Natural killer cell (primary cell): ENCODE measurements at regions not wholly inside any gene's neighbourhood (a gene's known extent, or its start where the extent isn't known, plus 50 kb on each side); places are given as distances from the start of the nearest gene placed in this dataset.

ENCODE experiments used
- ATAC-seq, 3 donors: fragments of 150-1000 bp in 2 of 3; fragments of 200-7000 bp in 1 of 3; cut with Tn5 transposase; 1 replicate in 1 of 3; 2 replicates in 2 of 3; pipeline ENCODE4 v1.10.0; 2021; ENCODE audit warnings: mild to moderate bottlenecking in 2 of 3, moderate library complexity in 2 of 3
- DNase-seq, 2 donors: peaks; one replicate each; pipeline versions ENCODE4 v3.0.0 to v3.0.0-alpha.2; 2013 to 2021; ENCODE audit warnings: mixed read lengths in 1 of 2
- H3K27ac ChIP-seq: one replicate; pipeline ENCODE4 v1.5.1; 2013; ENCODE audit warnings: mild to moderate bottlenecking, low read length
- H3K27me3 ChIP-seq: one replicate; pipeline ENCODE4 v1.6.1; 2013; ENCODE audit warnings: low read length; ENCODE audit not compliant: control insufficient read depth, insufficient read depth
- H3K36me3 ChIP-seq: one replicate; pipeline ENCODE4 v1.6.1; 2013; ENCODE audit warnings: low read length; ENCODE audit not compliant: control insufficient read depth, insufficient read depth
- H3K4me1 ChIP-seq: one replicate; pipeline ENCODE4 v1.6.1; 2013; ENCODE audit warnings: low read length; ENCODE audit not compliant: control insufficient read depth, insufficient read depth
- H3K4me3 ChIP-seq: one replicate; pipeline ENCODE4 v1.5.1; 2013; ENCODE audit warnings: low read length
- H3K9me3 ChIP-seq: one replicate; pipeline ENCODE4 v1.6.1; 2013; ENCODE audit warnings: low read length; ENCODE audit not compliant: control insufficient read depth, insufficient read depth
- H3K27ac Mint-ChIP-seq, 2 donors: one replicate each; pipeline ENCODE4 v1.8.0; 2022; ENCODE audit warnings: mild to moderate bottlenecking in 2 of 2, mixed read lengths in 2 of 2, moderate library complexity in 1 of 2
- H3K27me3 Mint-ChIP-seq, 2 donors: one replicate each; pipeline ENCODE4 v1.8.0; 2022; ENCODE audit warnings: low read depth in 2 of 2, mixed read lengths in 2 of 2
- H3K36me3 Mint-ChIP-seq: one replicate; pipeline ENCODE4 v1.8.0; 2022; ENCODE audit warnings: mixed read lengths
- H3K4me1 Mint-ChIP-seq, 2 donors: one replicate each; pipeline ENCODE4 v1.8.0; 2022; ENCODE audit warnings: mixed read lengths in 2 of 2
- H3K4me3 Mint-ChIP-seq: one replicate; pipeline ENCODE4 v1.8.0; 2022; ENCODE audit warnings: mild to moderate bottlenecking, moderate library complexity, mixed read lengths
- H3K9me3 Mint-ChIP-seq, 2 donors: one replicate each; pipeline ENCODE4 v1.8.0; 2022; ENCODE audit warnings: mixed read lengths in 2 of 2
- WGBS: methylation state at CpG from one replicate; pipeline ENCODE4 v1.1.7; 2013; ENCODE audit warnings: missing lambda C conversion rate; ENCODE audit not compliant: insufficient coverage; 5-methylcytosine and 5-hydroxymethylcytosine counted together
- intact Hi-C: fragments of 100-400 bp; cut with micrococcal nuclease; formaldehyde crosslinking; loops from one replicate; pipeline ENCODE4 v1.14.2; 2022
- TF ChIP-seq, protein P1 (sequence below): fragments of 200-600 bp; IDR thresholded peaks from one replicate; pipeline ENCODE4 v1.8.0; 2022; ENCODE audit warnings: antibody characterized with exemption

DNA sequence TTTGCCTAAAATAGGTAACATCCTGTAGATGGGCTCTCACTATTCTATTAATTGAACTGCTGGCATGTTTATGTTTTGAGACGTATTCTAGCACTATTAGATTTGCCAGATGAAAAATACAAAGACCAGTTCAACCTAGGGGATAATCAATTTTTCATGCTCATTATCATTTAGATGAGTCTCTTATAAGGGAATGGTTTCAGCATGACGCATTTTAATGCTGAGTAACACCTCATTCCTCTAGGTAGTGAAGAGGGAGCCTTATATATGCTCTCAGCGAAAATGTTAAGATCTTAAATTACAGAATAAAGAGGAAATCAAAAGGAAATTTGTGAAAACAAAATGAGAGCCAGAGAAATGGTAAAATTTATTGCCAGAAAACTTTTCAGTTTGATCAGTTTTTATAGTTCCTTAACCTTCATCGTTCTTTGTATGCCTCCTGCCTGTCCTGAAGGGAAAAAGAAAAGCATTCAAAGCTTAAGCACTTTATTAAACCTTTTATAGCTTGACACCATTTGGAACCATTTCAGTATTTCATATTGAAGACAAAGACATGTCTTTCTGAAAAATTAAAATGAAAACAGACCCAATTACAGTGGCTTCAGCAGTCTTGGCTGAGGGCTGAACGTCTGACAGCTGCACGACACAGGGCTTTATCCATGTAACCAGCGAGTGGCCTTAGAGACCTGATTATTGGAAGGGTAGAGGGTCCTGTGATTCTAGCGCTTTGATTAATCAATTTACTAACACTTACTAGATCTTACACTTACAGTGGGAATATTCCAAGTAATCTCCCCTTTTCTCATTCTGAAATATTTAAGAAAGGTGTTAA lies 112.8 kb downstream of the ADCYAP1 start:
- TF ChIP-seq, protein P1, sequence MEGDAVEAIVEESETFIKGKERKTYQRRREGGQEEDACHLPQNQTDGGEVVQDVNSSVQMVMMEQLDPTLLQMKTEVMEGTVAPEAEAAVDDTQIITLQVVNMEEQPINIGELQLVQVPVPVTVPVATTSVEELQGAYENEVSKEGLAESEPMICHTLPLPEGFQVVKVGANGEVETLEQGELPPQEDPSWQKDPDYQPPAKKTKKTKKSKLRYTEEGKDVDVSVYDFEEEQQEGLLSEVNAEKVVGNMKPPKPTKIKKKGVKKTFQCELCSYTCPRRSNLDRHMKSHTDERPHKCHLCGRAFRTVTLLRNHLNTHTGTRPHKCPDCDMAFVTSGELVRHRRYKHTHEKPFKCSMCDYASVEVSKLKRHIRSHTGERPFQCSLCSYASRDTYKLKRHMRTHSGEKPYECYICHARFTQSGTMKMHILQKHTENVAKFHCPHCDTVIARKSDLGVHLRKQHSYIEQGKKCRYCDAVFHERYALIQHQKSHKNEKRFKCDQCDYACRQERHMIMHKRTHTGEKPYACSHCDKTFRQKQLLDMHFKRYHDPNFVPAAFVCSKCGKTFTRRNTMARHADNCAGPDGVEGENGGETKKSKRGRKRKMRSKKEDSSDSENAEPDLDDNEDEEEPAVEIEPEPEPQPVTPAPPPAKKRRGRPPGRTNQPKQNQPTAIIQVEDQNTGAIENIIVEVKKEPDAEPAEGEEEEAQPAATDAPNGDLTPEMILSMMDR = no peak
- Mint-ChIP-seq H3K27ac (no peak overlapping the region), H3K9me3 (no peaks in the 10 kb centered on the region), H3K36me3 (no peaks in the 10 kb centered on the region), H3K27me3 (no peaks in the 10 kb centered on the region), H3K4me1 (no peaks in the 10 kb centered on the region), H3K4me3 (no peak overlapping the region)
- ATAC-seq (no peak), DNase-seq (no peak)
- Histone ChIP-seq H3K4me1 (no peaks in the 10 kb centered on the region), H3K4me3 (no peak overlapping the region), H3K36me3 (no peaks in the 10 kb centered on the region), H3K27me3 (no peaks in the 10 kb centered on the region), H3K27ac (no peak overlapping the region), H3K9me3 (no peaks in the 10 kb centered on the region)
- WGBS = 62% methylated on average over 1 of the region's 8 CpGs
- intact Hi-C loops = no loop called here

DNA sequence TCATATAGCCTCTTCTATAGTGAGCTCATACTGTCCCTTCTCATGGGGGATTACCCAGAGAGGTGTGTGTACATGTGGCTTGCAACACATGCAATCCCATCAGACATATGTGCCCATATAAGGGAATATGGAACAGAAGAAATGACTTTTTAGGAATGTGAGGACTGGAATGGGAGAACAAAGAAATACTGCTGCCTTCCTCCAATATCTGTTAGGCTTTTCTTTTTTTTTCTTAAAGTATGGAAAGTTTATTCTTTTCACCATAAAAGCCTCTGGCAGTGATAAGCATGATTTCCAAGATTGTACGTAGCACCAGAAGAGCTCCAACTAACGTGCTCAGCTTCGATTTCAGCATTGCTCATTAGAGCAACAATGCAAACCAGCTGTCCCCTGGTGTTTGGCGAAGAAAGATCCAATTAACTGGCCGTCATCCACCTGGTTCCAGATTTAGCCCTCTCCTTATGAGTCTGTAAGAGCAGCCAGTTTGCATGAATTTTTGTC lies 113.6 kb downstream of the ADCYAP1 start:
- DNase-seq = no peak
- 86% methylated on average over 5 of the region's 5 CpGs for WGBS
- Mint-ChIP-seq H3K36me3 (no peaks in the 10 kb centered on the region), H3K9me3 (no peaks in the 10 kb centered on the region), H3K4me3 (no peak overlapping the region), H3K27ac (no peak overlapping the region), H3K4me1 (no peaks in the 10 kb centered on the region), H3K27me3 (no peaks in the 10 kb centered on the region)
- H3K9me3 ChIP-seq = no peaks in the 10 kb centered on the region
- intact Hi-C loops = no loop called here
- H3K36me3 ChIP-seq = no peaks in the 10 kb centered on the region
- no peaks in the 10 kb centered on the region for H3K27me3 ChIP-seq
- ATAC-seq = no peak
- no peaks in the 10 kb centered on the region for H3K4me1 ChIP-seq
- H3K4me3 ChIP-seq = no peak overlapping the region
- H3K27ac ChIP-seq = no peak overlapping the region
- TF ChIP-seq, protein P1 = no peak

DNA sequence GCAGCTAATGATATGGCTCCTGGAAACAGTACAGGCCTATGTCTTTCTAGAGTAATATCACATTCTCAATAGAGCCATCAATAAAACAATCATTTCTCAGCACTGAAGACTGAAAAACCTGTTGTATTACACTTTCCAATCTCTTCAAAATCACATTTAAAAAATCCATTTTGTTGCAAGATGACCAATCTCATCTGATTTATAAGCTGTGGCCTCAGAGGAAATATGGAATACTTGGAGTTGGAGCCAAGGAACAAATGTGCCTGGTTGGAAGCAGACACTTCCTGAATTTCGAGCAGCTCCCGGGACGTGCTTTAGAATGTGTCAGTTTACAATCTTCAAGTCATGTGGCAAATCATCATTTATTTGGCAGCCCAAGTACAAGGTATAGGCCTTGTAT lies 114.5 kb downstream of the ADCYAP1 start:
- H3K27me3 Mint-ChIP-seq = no peaks in the 10 kb centered on the region
- H3K27ac Mint-ChIP-seq = no peak overlapping the region
- H3K9me3 Mint-ChIP-seq = no peaks in the 10 kb centered on the region
- no peaks in the 10 kb centered on the region for H3K9me3 ChIP-seq
- intact Hi-C loops = no loop called here
- no peak overlapping the region for H3K27ac ChIP-seq
- H3K36me3 Mint-ChIP-seq = no peaks in the 10 kb centered on the region
- TF ChIP-seq, protein P1 = no peak
- no peak overlapping the region for H3K4me3 Mint-ChIP-seq
- no peaks in the 10 kb centered on the region for H3K4me1 ChIP-seq
- WGBS = 71% methylated on average over 3 of the region's 3 CpGs
- H3K36me3 ChIP-seq = no peaks in the 10 kb centered on the region
- ATAC-seq (no peak), DNase-seq (no peak)
- no peaks in the 10 kb centered on the region for H3K27me3 ChIP-seq
- no peaks in the 10 kb centered on the region for H3K4me1 Mint-ChIP-seq
- H3K4me3 ChIP-seq = no peak overlapping the region
